B cell (primary cell): ENCODE measurements at regions not wholly inside any gene's neighbourhood (a gene's known extent, or its start where the extent isn't known, plus 50 kb on each side); places are given as distances from the start of the nearest gene placed in this dataset.

ENCODE experiments used
- ATAC-seq: fragments of 200-7000 bp; cut with Tn5 transposase; one replicate; pipeline ENCODE4 v1.10.0; 2021; ENCODE audit warnings: low read depth, mild to moderate bottlenecking, moderate number of reproducible peaks, moderate library complexity
- CTCF ChIA-PET: fragments of 350-600 bp; sonication (Branson Sonifier 250); formaldehyde crosslinking; loops from one replicate; lab custom pipeline; 2021; ENCODE audit warnings: antibody characterized with exemption, inconsistent platforms; lab: Charles Lee
- POLR2A ChIA-PET: fragments of 350-600 bp; sonication (Branson Sonifier 250); formaldehyde crosslinking; loops from one replicate; lab custom pipeline; 2021; ENCODE audit warnings: antibody characterized with exemption; lab: Charles Lee
- DNase-seq: peaks from one replicate; pipeline ENCODE4 v3.0.0; 2013
- H2AFZ ChIP-seq: 2 replicates; pipeline ENCODE4 v1.6.1; 2012; ENCODE audit warnings: mild to moderate bottlenecking, low read depth, low read length; ENCODE audit not compliant: insufficient read depth, poor library complexity, severe bottlenecking
- H3K27ac ChIP-seq, 2 donors: 1 replicate in 1 of 2; 2 replicates in 1 of 2; pipeline ENCODE4 v1.5.1; 2012 to 2013; ENCODE audit warnings: low read length in 2 of 2, mild to moderate bottlenecking in 2 of 2, moderate library complexity in 1 of 2
- H3K27me3 ChIP-seq, 4 experiments: fragments of 200-600 bp in 1 of 4; sonication (generic) in 1 of 4; replicated peaks in 1 of 4; 1 replicate in 2 of 4; 2 replicates in 2 of 4; pipeline versions ENCODE4 v1.6.1 to v1.7.0; 2013 to 2016; ENCODE audit warnings: low read length in 3 of 4, mild to moderate bottlenecking in 2 of 4, mixed read lengths in 1 of 4, moderate library complexity in 1 of 4; ENCODE audit not compliant: insufficient read depth in 4 of 4, control insufficient read depth in 3 of 4; ENCODE audit errors: control extremely low read depth in 1 of 4
- H3K36me3 ChIP-seq, 2 experiments: replicated peaks in 1 of 2; 1 replicate in 1 of 2; 2 replicates in 1 of 2; pipeline versions ENCODE4 v1.6.1 to v1.7.1; 2013; ENCODE audit warnings: low read length in 1 of 2; ENCODE audit not compliant: insufficient read depth in 2 of 2, control insufficient read depth in 1 of 2; ENCODE audit errors: control extremely low read depth in 1 of 2, extremely low read depth in 1 of 2
- H3K4me1 ChIP-seq, 2 donors: fragments of 200-600 bp in 1 of 2; sonication (generic) in 1 of 2; 1 replicate in 1 of 2; 2 replicates in 1 of 2; pipeline versions ENCODE4 v1.5.1 to v1.6.1; 2013 to 2017; ENCODE audit warnings: low read length in 2 of 2; ENCODE audit not compliant: control insufficient read depth in 2 of 2, insufficient read depth in 2 of 2
- H3K4me2 ChIP-seq: replicated peaks from 2 replicates; pipeline ENCODE3; 2012; ENCODE audit warnings: mild to moderate bottlenecking, low read depth, low read length; ENCODE audit not compliant: poor library complexity, severe bottlenecking
- H3K4me3 ChIP-seq, 5 experiments: fragments of 200-600 bp in 1 of 5; sonication (generic) in 1 of 5; 1 replicate in 3 of 5; 2 replicates in 2 of 5; pipeline versions ENCODE4 v1.5.1 to v1.7.0; 2011 to 2016; ENCODE audit warnings: low read length in 4 of 5, mild to moderate bottlenecking in 4 of 5, low read depth in 2 of 5, control low read depth in 1 of 5, moderate library complexity in 1 of 5; ENCODE audit not compliant: insufficient read depth in 1 of 5; ENCODE audit errors: control extremely low read depth in 1 of 5, extremely low read depth in 1 of 5
- H3K79me2 ChIP-seq: fragments of 200-600 bp; sonication (generic); one replicate; pipeline ENCODE4 v1.6.0; 2016; ENCODE audit warnings: low read length; ENCODE audit not compliant: control insufficient read depth, insufficient read depth
- H3K9ac ChIP-seq: fragments of 200-600 bp; sonication (generic); 2 replicates; pipeline ENCODE4 v1.6.1; 2017; ENCODE audit warnings: mild to moderate bottlenecking, low read length, moderate library complexity
- H3K9me3 ChIP-seq, 3 donors: one replicate each; pipeline versions ENCODE4 v1.6.1 to v1.7.1; 2013; ENCODE audit warnings: low read length in 2 of 3; ENCODE audit not compliant: control insufficient read depth in 2 of 3, insufficient read depth in 1 of 3; ENCODE audit errors: control extremely low read depth in 1 of 3
- H4K20me1 ChIP-seq: 2 replicates; pipeline ENCODE4 v1.6.0; 2012; ENCODE audit warnings: mild to moderate bottlenecking, low read length; ENCODE audit not compliant: insufficient read depth, control insufficient read depth, poor library complexity, severe bottlenecking
- H3K27ac Mint-ChIP-seq: one replicate; pipeline ENCODE4 v1.8.0; 2021; ENCODE audit warnings: mixed read lengths
- H3K27me3 Mint-ChIP-seq: one replicate; pipeline ENCODE4 v1.8.0; 2021; ENCODE audit warnings: mixed read lengths
- H3K4me1 Mint-ChIP-seq: one replicate; pipeline ENCODE4 v1.8.0; 2021; ENCODE audit warnings: mixed read lengths
- H3K4me3 Mint-ChIP-seq: one replicate; pipeline ENCODE4 v1.8.0; 2021; ENCODE audit warnings: mixed read lengths
- H3K9me3 Mint-ChIP-seq: one replicate; pipeline ENCODE4 v1.8.0; 2022; ENCODE audit warnings: mixed read lengths; ENCODE audit not compliant: insufficient read depth
- CTCF ChIP-seq: fragments of 200-600 bp; IDR thresholded peaks from one replicate; pipeline ENCODE4 v1.8.0; 2022; ENCODE audit warnings: antibody characterized with exemption, mild to moderate bottlenecking
- EZH2 ChIP-seq: IDR thresholded peaks from 2 replicates; pipeline ENCODE4 v1.6.1; 2012; ENCODE audit warnings: borderline replicate concordance, low read depth, mild to moderate bottlenecking, moderate library complexity, low read length; ENCODE audit not compliant: insufficient read depth, poor library complexity, severe bottlenecking
- WGBS: methylation state at CpG from one replicate; pipeline ENCODE4 v1.1.5; 2013; ENCODE audit warnings: missing lambda C conversion rate; ENCODE audit not compliant: insufficient coverage; 5-methylcytosine and 5-hydroxymethylcytosine counted together
- intact Hi-C: fragments of 100-400 bp; cut with micrococcal nuclease; formaldehyde crosslinking; loops from one replicate; pipeline ENCODE4 v1.10.0; 2022

- 80% methylated on average over 1 of the region's 3 CpGs for WGBS
- Histone ChIP-seq H3K27me3 (peaks cover 0 to 5% (median 0%) of the 10 kb centered on the region in 4 experiments), H3K4me1 (no peaks in the 10 kb centered on the region), H2AFZ (no peak overlapping the region), H3K9ac (no peak overlapping the region), H4K20me1 (no peaks in the 10 kb centered on the region), H3K4me2 (no peak overlapping the region), H3K36me3 (no peaks in the 10 kb centered on the region), H3K9me3 (peaks cover 0 to 6% (median 0%) of the 10 kb centered on the region in 3 donors), H3K79me2 (no peaks in the 10 kb centered on the region), H3K27ac (no peak overlapping the region), H3K4me3 (no peak overlapping the region)
- CTCF ChIA-PET = interaction anchor here (0.6 kb wide), 1 partner anchor 12 kb away, joined by 5 read pairs; no protein-coding TSS in a partner anchor
- DNase-seq = no peak
- intact Hi-C loops = no loop called here
- Mint-ChIP-seq H3K4me3 (no peak overlapping the region), H3K9me3 (no peaks in the 10 kb centered on the region), H3K27ac (no peak overlapping the region), H3K4me1 (peaks cover 7% of the 10 kb centered on the region), H3K27me3 (peaks cover 8% of the 10 kb centered on the region)
- ATAC-seq = no peak
- no peak for TF ChIP-seq EZH2
- TF ChIP-seq CTCF = no peak
- POLR2A ChIA-PET = no interaction called here
Measured at GRCh38 chr18:77486985-77487384, 237.3 kb downstream of the GALR1 start.

- Mint-ChIP-seq H3K27ac (no peak overlapping the region), H3K4me1 (peaks cover 7% of the 10 kb centered on the region), H3K4me3 (no peak overlapping the region), H3K9me3 (no peaks in the 10 kb centered on the region), H3K27me3 (peaks cover 8% of the 10 kb centered on the region)
- no peak overlapping the region for H3K27ac ChIP-seq
- peaks cover 0 to 5% (median 0%) of the 10 kb centered on the region in 4 experiments for H3K27me3 ChIP-seq
- H3K9ac ChIP-seq = no peak overlapping the region
- ChIA-PET CTCF (interaction anchor here (0.7 kb wide), 1 partner anchor 566 kb away, joined by 3 read pairs; no protein-coding TSS in a partner anchor), POLR2A (no interaction called here)
- no peaks in the 10 kb centered on the region for H3K79me2 ChIP-seq
- no peak overlapping the region for H3K4me3 ChIP-seq
- no peak for DNase-seq
- no peak overlapping the region for H2AFZ ChIP-seq
- no peaks in the 10 kb centered on the region for H3K36me3 ChIP-seq
- H3K4me1 ChIP-seq = no peaks in the 10 kb centered on the region
- no peaks in the 10 kb centered on the region for H4K20me1 ChIP-seq
- intact Hi-C loops = no loop called here
- 20% methylated on average over 1 of the region's 7 CpGs for WGBS
- peaks cover 0 to 6% (median 0%) of the 10 kb centered on the region in 3 donors for H3K9me3 ChIP-seq
- ATAC-seq = no peak
- no peak overlapping the region for H3K4me2 ChIP-seq
- no peak for TF ChIP-seq EZH2
- no peak for TF ChIP-seq CTCF
Measured at GRCh38 chr18:77487951-77488740, 238.5 kb downstream of the GALR1 start.
